GM12878 (cell line): ENCODE measurements at regions not wholly inside any gene's neighbourhood (a gene's known extent, or its start where the extent isn't known, plus 50 kb on each side); places are given as distances from the start of the nearest gene placed in this dataset.

Experiments used
- ATAC-seq: fragments of 200-7000 bp; cut with Tn5 transposase; 3 replicates; pipeline ENCODE4 v1.9.1; 2020; ENCODE audit warnings: mild to moderate bottlenecking, moderate library complexity
- BruUV-seq: library from RNA; stranded (reverse); fragments of 400-500 nt; replicated peaks from 2 replicates; lab custom pipeline; 2021; lab: Mats Ljungman, UMichigan
- CTCF ChIA-PET: fragments of 300-600 bp; sonication (Branson Sonifier 250); formaldehyde crosslinking; extraction: SDS; loops from one replicate; lab custom pipeline; 2021; ENCODE audit warnings: inconsistent platforms; lab: Yijun Ruan, JAX
- POLR2A ChIA-PET: fragments of 350-600 bp; formaldehyde crosslinking; extraction: SDS; loops from one replicate; lab custom pipeline; 2021; ENCODE audit warnings: inconsistent platforms; lab: Charles Lee
- RAD21 ChIA-PET: fragments of 300-600 bp; sonication (Branson Sonifier 250); formaldehyde crosslinking; loops from one replicate; lab custom pipeline; 2023; ENCODE audit warnings: antibody characterized with exemption; ENCODE audit not compliant: unreplicated experiment; lab: Charles Lee
- SMC1A ChIA-PET: fragments of 300-600 bp; sonication (Branson Sonifier 250); formaldehyde crosslinking; loops from one replicate; lab custom pipeline; 2023; ENCODE audit not compliant: unreplicated experiment, uncharacterized antibody; lab: Charles Lee
- DNase-seq: peaks from one replicate; pipeline ENCODE4 v3.0.0-alpha.2; 2011; ENCODE audit warnings: low read depth, low spot score
- FAIRE-seq: peaks from 3 replicates; lab custom pipeline; 2011; peaks lifted over from hg19 to GRCh38; lab: Jason Lieb, UNC
- H2AFZ ChIP-seq: 2 replicates; pipeline ENCODE4 v1.6.0; 2011; ENCODE audit warnings: low read depth, low read length, control low read depth; ENCODE audit not compliant: control insufficient read depth
- H3K27ac ChIP-seq: 2 replicates; pipeline ENCODE4 v1.5.1; 2011; ENCODE audit warnings: control low read depth; ENCODE audit not compliant: control insufficient read depth, insufficient read depth
- H3K27me3 ChIP-seq, 2 experiments: replicated peaks in 1 of 2; 2 replicates each; pipeline versions ENCODE4 v1.6.0 to v1.6.1; 2011; ENCODE audit warnings: low read length in 1 of 2; ENCODE audit not compliant: control insufficient read depth in 2 of 2, insufficient read depth in 2 of 2
- H3K36me3 ChIP-seq, 2 experiments: 2 replicates each; pipeline ENCODE4 v1.5.1; 2011; ENCODE audit warnings: low read length in 1 of 2; ENCODE audit not compliant: control insufficient read depth in 2 of 2, insufficient read depth in 2 of 2
- H3K4me1 ChIP-seq: 2 replicates; pipeline ENCODE4 v1.6.1; 2011; ENCODE audit warnings: mild to moderate bottlenecking, low read length, moderate library complexity, mixed read lengths; ENCODE audit not compliant: control insufficient read depth, insufficient read depth
- H3K4me2 ChIP-seq: 2 replicates; pipeline ENCODE4 v1.6.0; 2011; ENCODE audit warnings: control low read depth; ENCODE audit not compliant: control insufficient read depth, insufficient read depth
- H3K4me3 ChIP-seq: fragments of 200-600 bp; sonication (generic); 2 replicates; pipeline ENCODE4 v1.5.1; 2016
- H3K79me2 ChIP-seq: 2 replicates; pipeline ENCODE4 v1.6.0; 2011; ENCODE audit warnings: low read length; ENCODE audit not compliant: control insufficient read depth, insufficient read depth
- H3K9ac ChIP-seq: 2 replicates; pipeline ENCODE4 v1.8.0; 2011; ENCODE audit warnings: low read length, control low read depth, mixed read lengths; ENCODE audit not compliant: control insufficient read depth, insufficient read depth
- H3K9me3 ChIP-seq: replicated peaks from 3 replicates; pipeline ENCODE4 v1.5.1; 2011; ENCODE audit warnings: mild to moderate bottlenecking, low read length; ENCODE audit not compliant: control insufficient read depth, insufficient read depth
- H4K20me1 ChIP-seq: 2 replicates; pipeline ENCODE4 v1.6.0; 2011; ENCODE audit not compliant: control insufficient read depth, insufficient read depth
- BRCA1 ChIP-seq: IDR thresholded peaks from 2 replicates; pipeline ENCODE4 v1.6.1; 2011; ENCODE audit warnings: low read depth, low read length, improper control_type of control experiment
- CEBPZ ChIP-seq: fragments of 150-350 bp; IDR thresholded peaks from 2 replicates; pipeline ENCODE4 v1.6.1; 2016; ENCODE audit warnings: low read depth, low read length
- E4F1 ChIP-seq: fragments of 450-650 bp; IDR thresholded peaks from 2 replicates; pipeline ENCODE4 v1.6.1; 2018; ENCODE audit warnings: borderline replicate concordance, mild to moderate bottlenecking; ENCODE audit not compliant: partially characterized antibody
- ESRRA ChIP-seq: IDR thresholded peaks from 2 replicates; pipeline ENCODE4 v1.6.1; 2012; ENCODE audit warnings: mild to moderate bottlenecking, low read length, improper control_type of control experiment
- HCFC1 ChIP-seq: fragments of 150-350 bp; IDR thresholded peaks from 2 replicates; pipeline ENCODE4 v1.6.1; 2014; ENCODE audit warnings: low read length
- NFYB ChIP-seq: IDR thresholded peaks from 2 replicates; pipeline ENCODE4 v1.6.1; 2011; ENCODE audit warnings: low read depth, mild to moderate bottlenecking, low read length, improper control_type of control experiment, moderate library complexity; ENCODE audit not compliant: insufficient read depth
- REST ChIP-seq: IDR thresholded peaks from 2 replicates; pipeline ENCODE4 v1.6.1; 2012; ENCODE audit warnings: mild to moderate bottlenecking, low read depth, low read length
- TBL1XR1 ChIP-seq: IDR thresholded peaks from 2 replicates; pipeline ENCODE4 v1.6.1; 2012; ENCODE audit warnings: low read depth, low read length, improper control_type of control experiment
- TCF12 ChIP-seq: IDR thresholded peaks from 2 replicates; pipeline ENCODE4 v1.6.1; 2011; ENCODE audit warnings: low read depth, mild to moderate bottlenecking, low read length
- TCF7 ChIP-seq: IDR thresholded peaks from 2 replicates; pipeline ENCODE4 v1.6.1; 2014; ENCODE audit warnings: antibody characterized with exemption, borderline replicate concordance
- whole genome bisulfite sequencing: methylation state at CpG from one replicate; pipeline ENCODE4 v1.1.6; 2016; ENCODE audit warnings: low lambda C conversion rate; ENCODE audit not compliant: insufficient replicate concordance, insufficient coverage; ENCODE audit errors: missing lambda C conversion rate; 5-methylcytosine and 5-hydroxymethylcytosine counted together
- in situ Hi-C: fragments of 300-500 bp; cut with MboI; formaldehyde crosslinking; loops from 9 replicates; pipeline ENCODE4 v1.14.3; 2018; ENCODE audit warnings: mixed read lengths
- intact Hi-C: fragments of 100-400 bp; cut with micrococcal nuclease; formaldehyde crosslinking; loops from one replicate; pipeline ENCODE4 v1.14.2; 2022; ENCODE audit not compliant: unreplicated experiment

- in situ Hi-C loops = loop anchor here (10.0 kb wide), 1 partner anchor 1464 kb away; no protein-coding TSS in a partner anchor
Measured at GRCh38 chr10:4658777-4659176, 167.2 kb upstream of the AKR1E2 start.

More at GRCh38 chr10:4658777-4659176, 167.2 kb upstream of the AKR1E2 start:
- FAIRE-seq = no peak
- no peak for DNase-seq
- no peaks in the 10 kb centered on the region for H3K9me3 ChIP-seq
- H2AFZ ChIP-seq = no peak overlapping the region
- ChIA-PET CTCF (interaction anchor here (0.7 to 2.8 kb wide), 7 partner anchors 413 to 1466 kb away, joined by 3 to 15 read pairs (median 3); no protein-coding TSS in a partner anchor), RAD21 (interaction anchor here (0.7 to 1.4 kb wide), 2 partner anchors 25 to 1421 kb away, joined by 3 to 5 read pairs; no protein-coding TSS in a partner anchor), SMC1A (interaction anchor here (0.7 to 1.4 kb wide), 4 partner anchors 12 to 759 kb away, joined by 3 to 4 read pairs (median 3); no protein-coding TSS in a partner anchor), POLR2A (no interaction called here)
- intact Hi-C loops = loop anchor here (10.0 kb wide), 3 partner anchors 874 to 1264 kb away; partner anchors contain the start of gene KLF6
- H3K36me3 ChIP-seq = no peaks in the 10 kb centered on the region
- H3K4me3 ChIP-seq = no peak overlapping the region
- H3K4me1 ChIP-seq = no peaks in the 10 kb centered on the region
- no peak overlapping the region for H3K9ac ChIP-seq
- WGBS = 27% methylated on average over 8 of the region's 8 CpGs
- no peaks in the 10 kb centered on the region for H3K27me3 ChIP-seq
- H3K79me2 ChIP-seq = no peaks in the 10 kb centered on the region
- no peak overlapping the region for H3K27ac ChIP-seq
- no TSS peak for BruUV-seq
- no peaks in the 10 kb centered on the region for H4K20me1 ChIP-seq
- H3K4me2 ChIP-seq = no peak overlapping the region
- no peak for TF ChIP-seq HCFC1
- TF ChIP-seq CEBPZ = no peak
- TF ChIP-seq NFYB = no peak
- no peak for TF ChIP-seq E4F1
- no peak for TF ChIP-seq ESRRA
- no peak for TF ChIP-seq TCF12
- TF ChIP-seq BRCA1 = no peak
- no peak for TF ChIP-seq REST
- TF ChIP-seq TBL1XR1 = no peak
- no peak for TF ChIP-seq TCF7
- ATAC-seq = no peak
